Panc1 (cell line): ENCODE measurements at regions not wholly inside any gene's neighbourhood (a gene's known extent, or its start where the extent isn't known, plus 50 kb on each side); places are given as distances from the start of the nearest gene placed in this dataset.

Source experiments
- ATAC-seq: fragments of 200-7000 bp; cut with Tn5 transposase; 2 replicates; pipeline ENCODE4 v1.9.1; 2020; ENCODE audit warnings: mild to moderate bottlenecking, moderate library complexity
- BruUV-seq: library from RNA; stranded (reverse); fragments of 400-500 nt; replicated peaks from 2 replicates; lab custom pipeline; 2021; lab: Mats Ljungman, UMichigan
- CTCF ChIA-PET: fragments of 300-600 bp; sonication (Branson Sonifier 250); formaldehyde crosslinking; loops from one replicate; lab custom pipeline; 2022; ENCODE audit warnings: antibody characterized with exemption; lab: Charles Lee
- POLR2A ChIA-PET: fragments of 300-600 bp; sonication (Branson Sonifier 250); formaldehyde crosslinking; loops from one replicate; lab custom pipeline; 2022; ENCODE audit warnings: antibody characterized with exemption; lab: Charles Lee
- DNase-seq: peaks from one replicate; pipeline ENCODE4 v3.0.0-alpha.2; 2010; ENCODE audit warnings: low read depth, low spot score
- H3K27ac ChIP-seq: 2 replicates; pipeline ENCODE4 v1.5.1; 2011; ENCODE audit warnings: mild to moderate bottlenecking, low read length, inconsistent platforms
- H3K27me3 ChIP-seq: fragments of 200-500 bp; sonication (Bioruptor generic); 2 replicates; pipeline ENCODE4 v1.6.0; 2014; ENCODE audit warnings: low read length, inconsistent platforms; ENCODE audit not compliant: control insufficient read depth, insufficient read depth
- H3K36me3 ChIP-seq: fragments of 200-500 bp; sonication (Bioruptor generic); 2 replicates; pipeline ENCODE4 v1.5.1; 2014; ENCODE audit warnings: inconsistent platforms, mild to moderate bottlenecking, low read length, moderate library complexity; ENCODE audit not compliant: control insufficient read depth, insufficient read depth
- H3K4me1 ChIP-seq: 2 replicates; pipeline ENCODE4 v1.5.1; 2011; ENCODE audit warnings: inconsistent platforms, mild to moderate bottlenecking, low read length, moderate library complexity; ENCODE audit not compliant: control insufficient read depth, insufficient read depth
- H3K4me3 ChIP-seq, 2 experiments: 2 replicates each; pipeline ENCODE4 v1.5.1; 2011 to 2012; ENCODE audit warnings: low read depth in 2 of 2, low read length in 2 of 2, mild to moderate bottlenecking in 2 of 2, inconsistent platforms in 1 of 2, moderate library complexity in 1 of 2
- H3K9me3 ChIP-seq: fragments of 200-500 bp; sonication (Bioruptor generic); 2 replicates; pipeline ENCODE4 v1.5.1; 2014; ENCODE audit warnings: low read depth, mild to moderate bottlenecking, inconsistent platforms, low read length, moderate library complexity; ENCODE audit not compliant: control insufficient read depth, insufficient read depth
- CTCF ChIP-seq: fragments of 450-650 bp; IDR thresholded peaks from 2 replicates; pipeline ENCODE4 v1.5.1; 2017; ENCODE audit warnings: mild to moderate bottlenecking
- POLR2AphosphoS5 ChIP-seq: IDR thresholded peaks from 2 replicates; pipeline ENCODE4 v1.6.1; 2012; ENCODE audit warnings: mild to moderate bottlenecking, low read depth, low read length, moderate library complexity
- REST ChIP-seq, 2 experiments: IDR thresholded peaks; 2 replicates each; pipeline ENCODE4 v1.6.1; 2011 to 2012; ENCODE audit warnings: low read depth in 2 of 2, control low read depth in 1 of 2, low read length in 1 of 2, mild to moderate bottlenecking in 1 of 2, moderate library complexity in 1 of 2; ENCODE audit not compliant: insufficient read depth in 1 of 2
- SIN3A ChIP-seq: IDR thresholded peaks from 2 replicates; pipeline ENCODE4 v1.6.1; 2012; ENCODE audit warnings: low read depth, mild to moderate bottlenecking, low read length, moderate library complexity, borderline replicate concordance; ENCODE audit not compliant: insufficient read depth
- TCF7L2 ChIP-seq: IDR thresholded peaks from 2 replicates; pipeline ENCODE4 v1.6.1; 2011; ENCODE audit warnings: mild to moderate bottlenecking, low read depth, low read length, inconsistent platforms
- in situ Hi-C: cut with HindIII; loops from 2 replicates; pipeline ENCODE4 v1.10.0; 2016; ENCODE audit warnings: low sequenced_read_pairs, low pct_unique_long_range_greater_than_20kb
- intact Hi-C: fragments of 100-400 bp; cut with micrococcal nuclease; formaldehyde crosslinking; loops from one replicate; pipeline ENCODE4 v1.10.0; 2022; ENCODE audit not compliant: unreplicated experiment

- intact Hi-C loops = no loop called here
- ATAC-seq = no peak
Measured at GRCh38 chr14:44804391-44804790, 157.4 kb downstream of the KLHL28 start.

GRCh38 chr14:44803239-44803905, 158.4 kb downstream of the KLHL28 start:
- Histone ChIP-seq H3K27me3 (no peaks in the 10 kb centered on the region), H3K4me3 (no peak overlapping the region), H3K4me1 (no peaks in the 10 kb centered on the region), H3K36me3 (no peaks in the 10 kb centered on the region), H3K9me3 (no peaks in the 10 kb centered on the region), H3K27ac (no peak overlapping the region)
- in situ Hi-C loops (no loop called here), intact Hi-C loops (no loop called here)
- TF ChIP-seq REST (IDR thresholded peaks at IDR 0.05; ENCODE audit: insufficient read depth in 1 of 2, low read depth in 2 of 2, low read length in 1 of 2) = no peak
- TF ChIP-seq CTCF = peak; percentile 63; the same call in 1 of the 2 replicates
- POLR2A ChIA-PET = no interaction called here
- CTCF ChIA-PET = no interaction called here
- BruUV-seq = no TSS peak
- peak; percentile 81 for ATAC-seq
- peak; percentile 25 for DNase-seq

More at GRCh38 chr14:44804391-44804790, 157.4 kb downstream of the KLHL28 start:
- H3K36me3 ChIP-seq = no peaks in the 10 kb centered on the region
- in situ Hi-C loops = no loop called here
- DNase-seq = no peak
- POLR2A ChIA-PET = no interaction called here
- H3K27ac ChIP-seq = no peak overlapping the region
- H3K27me3 ChIP-seq = no peaks in the 10 kb centered on the region
- no TSS peak for BruUV-seq
- H3K4me1 ChIP-seq = no peaks in the 10 kb centered on the region
- CTCF ChIA-PET = no interaction called here
- TF ChIP-seq POLR2AphosphoS5 (no peak), SIN3A (no peak), REST (IDR thresholded peaks at IDR 0.05; ENCODE audit: insufficient read depth in 1 of 2, low read depth in 2 of 2, low read length in 1 of 2) (no peak), TCF7L2 (no peak), CTCF (no peak)
- no peaks in the 10 kb centered on the region for H3K9me3 ChIP-seq
- H3K4me3 ChIP-seq = no peak overlapping the region
